SK-N-MC (cell line): ENCODE measurements at regions not wholly inside any gene's neighbourhood (a gene's known extent, or its start where the extent isn't known, plus 50 kb on each side); places are given as distances from the start of the nearest gene placed in this dataset.

Experiments
- EZH2 ChIP-seq: fragments of 200-600 bp; sonication (generic); IDR thresholded peaks from one replicate; pipeline ENCODE4 v1.6.1; 2017; ENCODE audit warnings: antibody characterized with exemption
- POLR2AphosphoS5 ChIP-seq: IDR thresholded peaks from 2 replicates; pipeline ENCODE4 v1.6.1; 2012; ENCODE audit warnings: mild to moderate bottlenecking, low read depth, low read length, borderline replicate concordance

DNA sequence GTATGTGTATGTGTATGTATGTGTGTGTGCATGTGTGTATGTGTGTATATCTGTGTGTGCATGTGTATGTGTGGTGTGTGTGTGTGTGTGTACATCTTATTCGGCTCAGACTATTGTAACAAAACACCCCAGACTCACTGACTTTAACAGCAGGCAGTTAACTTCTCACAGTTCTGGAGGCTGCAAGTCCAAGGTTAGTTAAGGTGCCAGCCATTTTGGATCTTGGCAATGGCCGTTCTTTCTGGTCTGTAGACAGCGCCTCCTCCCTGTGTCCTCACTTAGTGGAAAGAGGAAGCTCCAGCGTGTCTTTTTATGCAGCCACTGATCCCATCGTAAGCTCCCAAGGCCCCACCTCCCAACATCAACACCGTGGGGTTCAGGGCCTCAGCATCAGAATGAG lies 128.3 kb upstream of the THBS2 start:
- no peak for TF ChIP-seq POLR2AphosphoS5
- no peak for TF ChIP-seq EZH2
